HepG2 (cell line): ENCODE measurements at regions not wholly inside any gene's neighbourhood (a gene's known extent, or its start where the extent isn't known, plus 50 kb on each side); places are given as distances from the start of the nearest gene placed in this dataset.

ENCODE experiments used
- CTCF ChIP-seq: sonication (generic); formaldehyde crosslinking; IDR thresholded peaks from 2 replicates; pipeline ENCODE4 v1.5.0; 2020; ENCODE audit warnings: mild to moderate bottlenecking, missing genetic modification reagents, moderate library complexity
- EZH2 ChIP-seq: conservative IDR thresholded peaks from 2 replicates; pipeline ENCODE4 v1.6.1; 2012; ENCODE audit warnings: mild to moderate bottlenecking, low read depth, low read length, moderate library complexity
- HNRNPL ChIP-seq: fragments of 200-400 bp; formaldehyde crosslinking; IDR thresholded peaks from 2 replicates; pipeline ENCODE4 v1.6.1; 2017; ENCODE audit warnings: mild to moderate bottlenecking, low read depth, low read length
- PHF5A ChIP-seq: IDR thresholded peaks from one replicate; pipeline ENCODE4 v1.6.1; 2018; ENCODE audit warnings: low read depth, missing genetic modification reagents; ENCODE audit not compliant: unreplicated experiment
- POGK ChIP-seq: sonication (generic); formaldehyde crosslinking; conservative IDR thresholded peaks from 2 replicates; pipeline ENCODE4 v1.8.0; 2022; ENCODE audit warnings: mild to moderate bottlenecking, moderate library complexity, missing genetic modification reagents
- POLR2G ChIP-seq: fragments of 200-400 bp; formaldehyde crosslinking; IDR thresholded peaks from 2 replicates; pipeline ENCODE4 v1.6.1; 2018; ENCODE audit warnings: mild to moderate bottlenecking, low read depth, low read length, moderate library complexity
- RBM39 ChIP-seq: fragments of 200-400 bp; formaldehyde crosslinking; IDR thresholded peaks from one replicate; pipeline ENCODE4 v1.6.1; 2018; ENCODE audit warnings: antibody characterized with exemption, mild to moderate bottlenecking, low read depth, low read length; ENCODE audit not compliant: poor library complexity, severe bottlenecking
- SALL2 ChIP-seq: sonication (generic); formaldehyde crosslinking; IDR thresholded peaks from 2 replicates; pipeline ENCODE4 v1.8.1; 2023; ENCODE audit warnings: mild to moderate bottlenecking, missing genetic modification reagents, inconsistent platforms

- TF ChIP-seq HNRNPL (no peak), CTCF (no peak), RBM39 (no peak), PHF5A (CRISPR knock-in tag) (no peak), POGK (CRISPR knock-in tag) (no peak), EZH2 (no peak), SALL2 (CRISPR knock-in tag) (no peak), POLR2G (no peak)
Observed at GRCh38 chr1:11379851-11380250, 99.1 kb upstream of the DISP3 start.
